NB4 (cell line): ENCODE measurements at regions not wholly inside any gene's neighbourhood (a gene's known extent, or its start where the extent isn't known, plus 50 kb on each side); places are given as distances from the start of the nearest gene placed in this dataset.

Experiments
- MYC ChIP-seq: IDR thresholded peaks from 2 replicates; pipeline ENCODE4 v1.6.1; 2011; ENCODE audit warnings: low read depth, low read length
- TF ChIP-seq, protein P1 (sequence below): IDR thresholded peaks from one replicate; pipeline ENCODE4 v1.5.1; 2012; ENCODE audit warnings: low read depth, low read length

DNA sequence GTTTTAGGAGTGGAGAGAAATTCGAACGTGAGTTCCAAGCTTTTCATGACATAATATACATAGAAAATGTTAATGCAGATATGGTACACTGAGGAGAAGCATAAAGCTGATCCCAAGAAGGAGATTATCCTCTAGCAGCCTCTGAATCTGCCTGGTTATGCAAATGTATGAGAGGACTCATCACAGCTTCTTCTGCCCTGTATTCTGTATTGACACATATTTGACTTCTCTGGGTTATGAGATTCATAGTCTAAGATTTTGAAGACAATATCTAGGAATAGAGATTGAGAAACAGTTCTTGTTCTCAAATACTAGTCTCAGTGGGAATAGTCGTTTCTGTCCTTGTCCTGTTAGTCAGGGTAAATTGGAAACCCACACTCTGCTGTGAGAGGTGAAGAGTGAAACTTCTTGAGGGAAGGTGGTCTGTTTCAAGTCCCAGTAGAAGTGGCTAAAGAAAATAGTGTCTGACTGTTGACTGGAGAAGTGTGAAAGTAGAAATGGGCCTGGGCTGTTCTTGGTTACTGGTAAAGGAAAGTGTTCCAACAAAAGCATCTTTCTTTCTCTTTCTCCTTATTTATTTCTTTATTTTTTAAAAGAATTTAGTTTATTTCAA, 1356.6 kb downstream of the SLITRK5 start:
- TF ChIP-seq, protein P1, sequence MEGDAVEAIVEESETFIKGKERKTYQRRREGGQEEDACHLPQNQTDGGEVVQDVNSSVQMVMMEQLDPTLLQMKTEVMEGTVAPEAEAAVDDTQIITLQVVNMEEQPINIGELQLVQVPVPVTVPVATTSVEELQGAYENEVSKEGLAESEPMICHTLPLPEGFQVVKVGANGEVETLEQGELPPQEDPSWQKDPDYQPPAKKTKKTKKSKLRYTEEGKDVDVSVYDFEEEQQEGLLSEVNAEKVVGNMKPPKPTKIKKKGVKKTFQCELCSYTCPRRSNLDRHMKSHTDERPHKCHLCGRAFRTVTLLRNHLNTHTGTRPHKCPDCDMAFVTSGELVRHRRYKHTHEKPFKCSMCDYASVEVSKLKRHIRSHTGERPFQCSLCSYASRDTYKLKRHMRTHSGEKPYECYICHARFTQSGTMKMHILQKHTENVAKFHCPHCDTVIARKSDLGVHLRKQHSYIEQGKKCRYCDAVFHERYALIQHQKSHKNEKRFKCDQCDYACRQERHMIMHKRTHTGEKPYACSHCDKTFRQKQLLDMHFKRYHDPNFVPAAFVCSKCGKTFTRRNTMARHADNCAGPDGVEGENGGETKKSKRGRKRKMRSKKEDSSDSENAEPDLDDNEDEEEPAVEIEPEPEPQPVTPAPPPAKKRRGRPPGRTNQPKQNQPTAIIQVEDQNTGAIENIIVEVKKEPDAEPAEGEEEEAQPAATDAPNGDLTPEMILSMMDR = no peak
- no peak for TF ChIP-seq MYC
